ENCODE measurements at regions not wholly inside any gene's neighbourhood (a gene's known extent, or its start where the extent isn't known, plus 50 kb on each side); places are given as distances from the start of the nearest gene placed in this dataset.

- TF ChIP-seq CTCF (tag by site-specific recombination; IDR thresholded peaks at IDR 0.05) (no peak), ZNF202 (tag by site-specific recombination; IDR thresholded peaks at IDR 0.05; ENCODE audit: borderline replicate concordance) (no peak), ZNF350 (tag by site-specific recombination; IDR thresholded peaks at IDR 0.05) (no peak), ZNF433 (tag by site-specific recombination; IDR thresholded peaks at IDR 0.05; ENCODE audit: low read depth) (no peak), ZNF184 (tag by site-specific recombination; IDR thresholded peaks at IDR 0.05) (no peak), ZFHX2 (tag by site-specific recombination; conservative IDR thresholded peaks at IDR 0.05) (no peak), ZNF248 (tag by site-specific recombination; IDR thresholded peaks at IDR 0.05) (no peak), ELK4 (IDR thresholded peaks at IDR 0.05; ENCODE audit: borderline replicate concordance, low read depth, low read length) (no peak)
- TF ChIP-seq, protein P1, sequence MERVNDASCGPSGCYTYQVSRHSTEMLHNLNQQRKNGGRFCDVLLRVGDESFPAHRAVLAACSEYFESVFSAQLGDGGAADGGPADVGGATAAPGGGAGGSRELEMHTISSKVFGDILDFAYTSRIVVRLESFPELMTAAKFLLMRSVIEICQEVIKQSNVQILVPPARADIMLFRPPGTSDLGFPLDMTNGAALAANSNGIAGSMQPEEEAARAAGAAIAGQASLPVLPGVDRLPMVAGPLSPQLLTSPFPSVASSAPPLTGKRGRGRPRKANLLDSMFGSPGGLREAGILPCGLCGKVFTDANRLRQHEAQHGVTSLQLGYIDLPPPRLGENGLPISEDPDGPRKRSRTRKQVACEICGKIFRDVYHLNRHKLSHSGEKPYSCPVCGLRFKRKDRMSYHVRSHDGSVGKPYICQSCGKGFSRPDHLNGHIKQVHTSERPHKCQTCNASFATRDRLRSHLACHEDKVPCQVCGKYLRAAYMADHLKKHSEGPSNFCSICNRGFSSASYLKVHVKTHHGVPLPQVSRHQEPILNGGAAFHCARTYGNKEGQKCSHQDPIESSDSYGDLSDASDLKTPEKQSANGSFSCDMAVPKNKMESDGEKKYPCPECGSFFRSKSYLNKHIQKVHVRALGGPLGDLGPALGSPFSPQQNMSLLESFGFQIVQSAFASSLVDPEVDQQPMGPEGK (tag by site-specific recombination; IDR thresholded peaks at IDR 0.05): no peak
Measured at GRCh38 chr2:145543155-145543554, 1023.2 kb upstream of the ZEB2 start (continued).

DNA sequence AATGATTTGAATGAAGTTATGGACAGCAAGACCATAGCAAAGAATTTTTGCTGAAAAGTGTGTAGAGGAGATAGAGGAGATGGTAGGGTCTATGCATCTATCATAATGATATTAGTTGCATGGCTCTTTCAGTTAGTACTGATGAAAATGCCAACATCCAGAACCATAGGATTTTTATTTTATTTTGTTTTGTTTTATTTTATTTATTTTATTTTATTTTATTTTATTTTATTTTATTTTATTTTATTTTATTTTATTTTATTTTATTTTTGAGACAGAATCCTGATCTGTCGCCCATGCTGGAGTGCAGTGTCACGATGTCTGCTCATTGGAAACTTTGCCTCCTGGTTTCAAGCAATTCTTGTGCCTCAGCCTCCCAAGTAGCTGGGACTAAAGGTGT, 1021.1 kb upstream of the ZEB2 start:
- H3K4me1 ChIP-seq (ENCODE audit: control insufficient read depth, insufficient read depth, low read length): no peaks in the 10 kb centered on the region
- H3K4me3 ChIP-seq (ENCODE audit: low read depth, low read length): no peak overlapping the region
- H3K36me3 ChIP-seq (ENCODE audit: control insufficient read depth in 2 of 2, insufficient read depth in 1 of 2, low read length in 2 of 2): no peaks in the 10 kb centered on the region
- TF ChIP-seq OSR2 (tag by site-specific recombination; IDR thresholded peaks at IDR 0.05): no peak
- no peak for TF ChIP-seq ZNF544 (tag by site-specific recombination; IDR thresholded peaks at IDR 0.05)
- no peak for TF ChIP-seq ZNF138 (tag by site-specific recombination; IDR thresholded peaks at IDR 0.05; ENCODE audit: borderline replicate concordance)
- TF ChIP-seq ZBTB8A (tag by site-specific recombination; IDR thresholded peaks at IDR 0.05): no peak
- TF ChIP-seq ZFP3 (tag by site-specific recombination; IDR thresholded peaks at IDR 0.05; ENCODE audit: low read depth): no peak
- no peak for TF ChIP-seq ZNF473 (tag by site-specific recombination; IDR thresholded peaks at IDR 0.05)
- no peak overlapping the region for H3K27ac ChIP-seq (ENCODE audit: extremely low read depth, low read depth, low read length)
- no peaks in the 10 kb centered on the region for H3K9me3 ChIP-seq (ENCODE audit: control insufficient read depth, insufficient read depth, low read depth, low read length)
- ChIA-PET POLR2A (no interaction called here), CTCF (no interaction called here)

GRCh38 chr2:145538661-145539350, 1018.9 kb upstream of the ZEB2 start:
- no peaks in the 10 kb centered on the region for H3K9me3 ChIP-seq (ENCODE audit: control insufficient read depth, insufficient read depth, low read depth, low read length)
- no peak for TF ChIP-seq ZFP37 (tag by site-specific recombination; IDR thresholded peaks at IDR 0.05)
- ChIA-PET POLR2A (no interaction called here), CTCF (no interaction called here)
- no peak overlapping the region for H3K27ac ChIP-seq (ENCODE audit: extremely low read depth, low read depth, low read length)
- no peaks in the 10 kb centered on the region for H3K4me1 ChIP-seq (ENCODE audit: control insufficient read depth, insufficient read depth, low read length)
- no peaks in the 10 kb centered on the region for H3K36me3 ChIP-seq (ENCODE audit: control insufficient read depth in 2 of 2, insufficient read depth in 1 of 2, low read length in 2 of 2)
- H3K4me3 ChIP-seq (ENCODE audit: low read depth, low read length): no peak overlapping the region

DNA sequence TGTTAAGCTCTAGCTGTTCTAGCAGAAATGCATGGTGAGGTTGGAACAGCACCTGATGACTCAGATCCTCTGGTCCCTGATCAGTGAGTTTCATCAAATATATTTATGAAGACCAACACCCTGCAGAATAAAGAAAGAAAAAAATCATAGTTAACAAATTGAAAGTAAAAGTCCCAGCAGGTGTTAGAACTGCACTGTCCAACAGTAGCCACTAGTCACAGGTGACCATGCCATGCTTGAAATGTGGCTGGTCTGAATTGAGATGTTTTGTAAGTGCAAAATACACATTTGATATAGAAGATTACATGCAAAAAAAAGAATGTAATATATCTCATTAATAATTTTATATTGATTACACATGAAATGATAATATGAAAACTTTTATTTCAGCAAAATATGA, 1010.7 kb upstream of the ZEB2 start:
- CTCF ChIA-PET: no interaction called here

More for the DNA sequence above, 1010.7 kb upstream of the ZEB2 start:
- Histone ChIP-seq H3K27ac (ENCODE audit: extremely low read depth, low read depth, low read length) (no peak overlapping the region), H3K4me1 (ENCODE audit: control insufficient read depth, insufficient read depth, low read length) (no peaks in the 10 kb centered on the region), H3K4me3 (ENCODE audit: low read depth, low read length) (no peak overlapping the region), H3K9me3 (ENCODE audit: control insufficient read depth, insufficient read depth, low read depth, low read length) (no peaks in the 10 kb centered on the region), H3K36me3 (ENCODE audit: control insufficient read depth in 2 of 2, insufficient read depth in 1 of 2, low read length in 2 of 2) (no peaks in the 10 kb centered on the region)
- POLR2A ChIA-PET: no interaction called here
- TF ChIP-seq ZNF132 (tag by site-specific recombination; IDR thresholded peaks at IDR 0.05; ENCODE audit: borderline replicate concordance) (no peak), ZSCAN16 (tag by site-specific recombination; IDR thresholded peaks at IDR 0.05) (no peak), GLIS2 (tag by site-specific recombination; IDR thresholded peaks at IDR 0.05) (no peak), ZFP41 (tag by site-specific recombination; IDR thresholded peaks at IDR 0.05; ENCODE audit: borderline replicate concordance) (no peak), ZNF600 (tag by site-specific recombination; IDR thresholded peaks at IDR 0.05) (no peak), ZNF391 (tag by site-specific recombination; IDR thresholded peaks at IDR 0.05; ENCODE audit: borderline replicate concordance, low read depth) (no peak), ZNF133 (tag by site-specific recombination; IDR thresholded peaks at IDR 0.05) (no peak), KLF8 (tag by site-specific recombination; IDR thresholded peaks at IDR 0.05) (no peak), ZNF596 (tag by site-specific recombination; IDR thresholded peaks at IDR 0.05) (no peak), ZNF169 (tag by site-specific recombination; IDR thresholded peaks at IDR 0.05) (no peak), ZNF404 (tag by site-specific recombination; IDR thresholded peaks at IDR 0.05) (no peak)

All from HEK293 (cell line).